NCI-H2171 treated with DMSO at 0.1 percent for 48 hours (cell line): ENCODE measurements at regions not wholly inside any gene's neighbourhood (a gene's known extent, or its start where the extent isn't known, plus 50 kb on each side); places are given as distances from the start of the nearest gene placed in this dataset.
A peak's percentile ranks its signal among the peaks of the same experiment; 100 is the strongest.

Experiments
- DNase-seq: peaks from one replicate; lab custom pipeline; 2025; lab: John Stamatoyannopoulos, UW

DNA sequence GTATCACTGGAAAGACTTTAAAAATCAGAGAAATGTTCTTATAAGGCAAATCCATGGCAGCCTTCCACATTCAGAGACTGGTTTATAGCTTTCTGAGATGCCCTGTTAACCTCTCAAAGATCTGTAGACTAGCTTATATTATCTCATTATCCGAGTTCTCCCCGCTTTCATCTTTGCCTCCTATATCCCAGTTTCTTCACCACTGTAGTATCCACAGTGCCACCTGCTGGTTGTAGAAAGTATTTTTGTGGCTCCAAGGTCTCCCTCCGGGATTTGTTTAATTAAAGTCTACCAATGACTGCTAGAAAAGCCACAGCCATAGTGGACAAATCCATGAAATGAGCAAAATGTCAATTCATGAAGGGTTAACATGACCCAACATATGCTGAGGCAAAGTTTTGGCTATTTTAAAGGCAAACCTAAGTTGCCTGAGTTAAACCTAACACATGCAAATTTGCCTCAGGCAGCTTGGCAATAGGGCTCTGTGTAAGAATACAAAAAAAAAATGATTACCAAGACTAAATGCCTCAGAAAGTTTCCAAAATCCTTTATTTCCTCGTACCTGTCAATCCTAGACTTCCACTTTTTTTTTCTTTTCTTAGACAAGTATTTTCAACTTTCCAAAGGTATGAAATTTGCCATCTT lies 218.8 kb upstream of the BMP4 start:
- peak; percentile 65 for DNase-seq

DNA sequence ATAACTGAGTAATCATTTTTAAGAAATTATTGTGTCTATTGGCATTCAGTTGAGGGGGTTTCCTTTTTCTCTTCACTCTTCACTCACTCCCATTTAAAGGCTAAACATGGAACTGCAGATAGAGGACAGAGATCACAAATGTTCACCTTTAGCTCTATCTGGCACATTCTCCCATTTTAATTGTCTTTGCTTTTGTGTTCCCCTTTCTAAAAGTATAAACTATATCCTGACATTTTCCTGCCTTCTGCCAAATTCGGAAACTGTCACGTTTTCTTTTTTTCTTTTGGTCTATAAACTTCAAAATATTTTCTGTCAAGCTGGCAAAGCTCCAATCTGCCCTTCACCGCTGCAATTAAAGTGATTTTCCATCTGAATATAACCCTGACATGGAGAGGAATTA lies 219.8 kb upstream of the CDKN3 start:
- DNase-seq: no peak

DNA sequence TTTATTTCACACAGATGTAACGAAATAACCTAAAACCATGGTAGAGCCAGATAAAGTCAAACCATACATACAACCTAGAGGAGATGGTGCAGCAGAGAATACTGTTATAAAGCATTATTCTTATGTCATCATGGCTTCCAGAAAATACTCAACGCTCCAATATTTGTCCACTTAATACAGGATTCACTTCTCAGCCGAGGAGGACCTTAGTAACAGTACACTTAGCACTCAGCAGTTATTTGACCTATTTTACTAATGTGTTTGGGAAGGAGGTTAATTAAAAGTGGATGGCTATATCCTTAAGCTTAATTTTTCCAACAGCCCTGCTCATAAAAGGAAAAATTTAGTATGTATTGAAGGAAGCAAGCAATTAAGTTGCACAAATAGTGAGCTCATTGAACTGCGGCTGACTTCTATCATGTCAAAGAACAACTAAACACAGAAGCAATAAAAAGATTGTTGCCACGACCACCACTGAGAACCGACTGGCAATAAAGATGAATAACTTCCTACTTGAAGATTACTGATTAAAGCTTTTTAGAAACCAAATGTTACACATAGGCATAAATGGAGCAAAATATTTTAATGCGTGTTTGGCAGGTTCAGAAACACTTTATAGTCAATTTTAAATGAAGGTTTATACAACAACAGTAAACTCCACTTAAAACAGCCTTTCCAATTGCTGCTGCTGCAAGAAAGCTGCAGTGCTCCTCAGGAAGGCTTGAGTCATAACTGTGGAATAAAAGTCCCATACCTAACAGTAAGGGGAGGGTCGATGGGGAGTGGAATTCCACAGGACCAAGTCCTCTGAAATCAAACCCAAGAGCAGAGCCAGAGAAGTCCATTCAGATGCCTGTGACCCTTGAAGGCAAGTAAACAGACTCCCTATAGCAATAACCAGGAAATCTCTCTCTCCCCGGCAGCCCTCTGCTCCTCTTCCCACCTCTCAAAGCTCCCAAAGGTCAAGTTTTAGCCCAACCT lies 218.9 kb upstream of the CDKN3 start:
- no peak for DNase-seq

DNA sequence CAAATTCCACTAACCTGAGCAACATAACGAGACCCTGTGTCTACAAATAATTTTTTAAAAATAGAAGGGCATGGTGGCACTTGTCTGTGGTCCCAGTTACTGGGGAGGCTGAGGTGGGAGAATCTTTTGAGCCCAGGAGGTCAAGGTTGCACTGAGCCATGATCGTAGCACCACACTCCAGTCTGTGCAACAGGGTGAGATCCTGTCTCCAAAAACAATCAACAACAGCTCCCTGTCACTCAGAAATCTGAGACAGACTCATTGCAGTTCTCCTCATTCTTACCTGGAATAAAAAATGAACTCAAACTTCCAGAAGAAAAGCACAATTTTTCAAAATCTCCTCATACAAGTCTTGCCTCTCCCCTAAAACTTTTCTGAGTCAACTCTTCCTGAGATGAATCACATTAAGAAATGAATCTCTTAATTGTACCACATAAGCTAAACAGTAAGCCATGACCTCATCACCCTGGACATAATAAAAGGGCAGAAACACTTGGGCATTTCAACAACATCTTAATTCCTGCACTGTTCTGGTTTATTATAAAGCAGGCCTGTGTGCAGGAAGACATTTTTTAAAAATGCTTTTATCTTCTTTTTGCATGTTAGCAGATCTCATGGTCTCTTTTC lies 214.3 kb upstream of the CDKN3 start:
- DNase-seq: no peak

DNA sequence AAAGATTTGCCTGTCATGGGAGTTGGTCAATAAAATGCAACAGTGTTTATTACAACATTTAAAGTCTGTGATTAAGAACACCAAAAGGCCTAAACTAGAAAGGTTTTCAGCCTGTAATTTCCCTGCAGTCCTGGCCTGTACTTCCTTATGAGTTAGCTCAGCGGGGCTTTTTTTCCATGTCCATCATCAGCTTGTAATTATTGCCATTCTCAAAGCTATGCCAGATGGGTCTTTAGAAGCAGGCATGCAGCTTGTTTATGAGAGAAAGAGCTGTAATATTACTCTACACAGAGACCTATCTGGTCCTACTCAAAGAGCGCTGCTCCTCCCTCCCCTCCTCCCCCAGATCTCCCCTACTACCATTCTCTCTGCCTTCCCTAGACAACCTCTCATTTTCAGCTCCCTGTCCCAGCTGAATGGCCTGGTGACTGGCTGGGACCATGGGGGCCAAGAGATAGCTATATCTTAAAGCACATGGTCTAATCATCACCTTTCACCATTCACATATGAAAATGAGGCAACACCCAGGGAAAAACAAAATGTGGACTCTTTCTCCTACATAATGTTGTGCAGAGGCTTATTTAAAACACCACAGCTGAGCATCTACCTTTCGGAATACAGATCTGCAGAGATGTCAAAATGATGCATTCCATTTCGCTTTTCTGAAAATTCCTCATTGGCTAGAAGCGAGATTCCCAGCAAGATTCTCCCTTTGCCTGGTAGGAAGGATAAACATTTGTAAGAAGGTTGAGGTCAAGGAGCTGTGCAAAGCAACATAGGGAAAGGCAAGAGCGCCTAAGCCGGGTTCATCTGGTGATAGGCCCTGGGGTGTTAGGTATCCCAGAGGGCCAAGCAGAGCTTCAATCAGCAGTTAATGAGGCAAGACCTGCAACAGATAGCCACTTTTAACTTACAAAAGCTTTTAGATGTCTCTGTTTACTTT lies 209.7 kb upstream of the CDKN3 start:
- DNase-seq: no peak

DNA sequence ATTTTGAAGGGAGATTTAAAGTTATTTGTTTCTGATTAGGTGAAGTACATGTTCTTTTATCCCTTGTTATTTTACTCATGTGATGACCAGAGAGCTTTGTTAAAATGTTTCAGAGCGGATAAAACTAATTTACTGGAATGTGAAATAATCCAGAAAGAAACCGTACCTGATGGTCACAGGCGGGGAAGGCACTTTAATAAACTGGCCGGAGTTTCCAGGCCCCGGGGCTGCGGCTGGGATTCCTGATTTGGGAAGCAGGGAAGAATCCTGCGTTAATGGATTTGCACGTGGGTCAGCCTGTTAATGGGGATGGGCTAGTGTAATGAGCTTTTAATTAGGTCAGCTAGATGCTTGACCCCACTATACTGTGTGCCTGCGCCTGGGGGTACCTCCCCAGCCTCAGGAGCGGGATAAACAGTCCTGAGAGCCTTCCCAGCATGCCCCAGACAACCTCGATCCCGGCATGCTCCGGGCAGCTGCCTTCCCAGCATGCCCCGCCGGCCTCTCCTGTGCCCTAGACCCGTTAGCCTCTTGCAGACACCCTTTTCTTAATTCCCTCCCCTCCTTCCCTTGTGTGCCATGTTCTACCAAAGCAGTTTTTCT lies 208.6 kb upstream of the CDKN3 start:
- no peak for DNase-seq

DNA sequence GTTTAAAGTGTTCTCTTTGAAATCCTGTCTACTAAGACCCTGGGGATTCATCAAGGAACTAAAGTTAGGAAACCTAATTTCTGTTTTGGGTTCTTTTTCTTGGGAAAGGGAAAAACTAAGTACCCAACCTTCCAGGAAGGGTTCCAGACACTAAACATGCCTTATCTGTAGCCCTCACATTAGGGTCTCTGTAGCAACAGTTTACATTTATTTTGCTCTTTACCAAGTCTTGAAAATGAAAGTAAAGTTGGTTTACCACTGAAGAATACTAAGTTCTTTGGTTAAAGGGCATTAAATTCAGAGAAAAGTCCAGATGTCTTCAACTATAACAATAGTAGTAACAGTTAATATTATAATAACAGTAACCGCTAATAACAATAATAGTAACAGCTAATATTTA lies 207.5 kb upstream of the CDKN3 start:
- DNase-seq: no peak

DNA sequence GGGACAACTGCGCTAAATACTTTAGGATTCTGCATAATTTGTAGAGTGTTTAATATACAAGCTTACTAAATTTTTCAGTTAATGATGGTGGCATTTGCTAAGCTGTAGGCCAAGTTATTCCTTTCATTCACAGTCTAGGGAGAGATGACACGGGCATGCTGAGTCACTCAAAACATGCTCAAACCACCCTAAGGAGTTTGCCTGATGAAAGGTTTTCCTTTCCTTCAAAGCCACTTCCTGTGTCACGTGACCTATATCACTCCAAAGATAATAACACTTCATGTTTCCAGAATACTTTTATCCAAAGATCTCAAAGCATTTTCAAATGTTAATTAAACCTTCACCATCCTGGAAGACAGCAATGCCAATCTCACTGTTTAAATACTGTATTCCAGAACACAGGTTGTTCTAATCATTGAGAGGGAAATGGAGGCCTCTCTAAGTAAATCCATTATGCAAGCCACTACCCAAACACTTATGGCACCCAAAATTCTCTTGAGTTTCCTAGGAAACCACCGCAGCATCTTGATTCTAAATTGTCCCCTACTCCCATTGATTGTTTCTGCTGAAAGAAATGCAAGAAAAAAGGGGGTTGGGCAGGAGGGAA lies 207.0 kb upstream of the CDKN3 start:
- no peak for DNase-seq

DNA sequence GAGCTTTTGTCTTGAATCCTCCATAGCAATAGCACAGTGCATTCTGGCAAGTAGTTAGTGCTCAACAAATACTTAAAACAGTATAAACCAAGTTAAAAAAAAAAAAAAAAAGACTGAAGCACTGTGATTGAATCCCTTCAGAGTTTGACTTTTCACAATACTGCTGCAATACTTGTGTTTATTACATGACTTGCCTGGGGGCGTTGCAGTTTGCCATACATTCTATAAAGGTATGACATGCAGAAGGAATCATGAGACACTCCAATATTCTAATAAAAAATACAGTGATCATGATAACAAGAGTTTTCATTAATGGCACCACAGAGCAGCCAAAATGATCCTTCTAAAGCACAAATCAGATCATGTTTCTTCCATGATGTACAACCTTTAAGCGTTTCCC lies 205.0 kb upstream of the CDKN3 start:
- DNase-seq: no peak

DNA sequence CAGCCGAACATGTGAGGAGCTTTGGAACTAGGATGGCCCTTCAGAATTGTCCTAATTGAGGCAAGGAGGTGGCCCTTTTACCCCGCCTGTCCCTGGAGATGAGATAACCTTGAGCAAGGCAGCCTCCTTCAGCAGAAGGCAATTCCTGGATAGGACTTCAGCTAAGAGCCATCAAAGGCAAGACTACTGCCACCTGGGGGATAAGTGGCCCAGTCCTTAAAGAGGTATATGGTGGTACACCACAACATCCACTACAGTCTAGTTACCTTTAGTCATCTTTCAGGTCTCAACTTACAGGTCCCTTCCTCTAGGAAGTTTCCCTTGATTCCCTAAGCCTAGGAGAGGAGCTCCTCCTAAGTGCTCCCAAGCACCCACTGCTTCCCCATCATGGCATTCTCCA lies 204.2 kb upstream of the CDKN3 start:
- DNase-seq: no peak

DNA sequence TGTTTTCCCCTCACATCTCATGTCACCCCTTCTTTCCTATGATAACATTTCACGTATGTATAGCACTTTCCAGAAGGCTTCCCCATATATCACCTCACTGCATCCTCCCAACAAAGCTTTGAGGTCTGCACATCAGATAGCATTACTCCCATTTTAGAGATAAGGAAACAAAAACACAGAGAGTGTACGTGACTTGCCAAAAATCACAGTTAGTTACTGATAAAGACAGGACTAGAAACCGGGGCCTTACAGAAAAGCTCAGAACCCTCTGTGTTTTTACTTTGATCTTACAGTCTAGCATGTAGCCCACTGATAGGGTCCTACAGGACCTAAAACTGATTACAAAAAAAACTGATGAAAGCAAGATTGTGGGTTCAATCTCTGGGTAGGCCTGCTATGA lies 202.9 kb upstream of the CDKN3 start:
- no peak for DNase-seq

DNA sequence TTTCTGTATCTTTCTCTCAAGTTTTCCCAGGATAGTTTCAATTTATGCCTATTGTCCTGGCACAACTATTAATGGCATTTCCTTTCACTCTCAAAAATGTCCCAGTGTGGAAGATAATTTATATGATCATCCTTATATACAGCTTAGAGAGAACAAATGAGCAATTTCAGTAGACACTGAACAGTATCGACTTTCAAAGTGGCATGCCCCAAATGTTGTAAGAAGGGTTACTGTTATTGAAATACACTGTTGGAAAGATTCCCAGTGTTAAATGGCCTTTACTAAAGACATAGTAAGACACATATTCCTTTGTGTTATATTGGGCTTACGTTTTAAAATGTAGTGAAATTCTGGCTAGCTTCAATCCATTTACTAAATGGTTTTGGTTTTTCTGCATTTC lies 202.3 kb upstream of the CDKN3 start:
- DNase-seq: no peak

DNA sequence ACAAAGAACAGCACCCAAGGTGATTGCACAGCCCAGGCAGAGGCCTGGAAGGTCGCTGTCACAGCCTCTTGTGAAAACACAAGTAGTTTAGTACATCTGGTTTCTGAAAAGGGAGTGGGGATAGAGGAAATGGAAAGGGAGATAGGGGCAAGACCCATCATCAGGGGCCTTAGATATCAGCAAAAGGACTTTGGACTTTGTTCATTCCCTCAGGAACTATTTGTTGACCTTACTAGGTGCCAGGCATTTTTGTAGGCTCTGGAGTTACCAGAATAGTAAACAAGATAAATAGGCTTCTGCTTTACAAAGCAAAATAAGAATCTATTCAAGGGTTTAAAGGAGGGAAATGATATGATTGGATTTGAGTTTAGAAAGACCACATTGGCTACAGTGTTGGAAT lies 199.4 kb upstream of the CDKN3 start:
- no peak for DNase-seq

DNA sequence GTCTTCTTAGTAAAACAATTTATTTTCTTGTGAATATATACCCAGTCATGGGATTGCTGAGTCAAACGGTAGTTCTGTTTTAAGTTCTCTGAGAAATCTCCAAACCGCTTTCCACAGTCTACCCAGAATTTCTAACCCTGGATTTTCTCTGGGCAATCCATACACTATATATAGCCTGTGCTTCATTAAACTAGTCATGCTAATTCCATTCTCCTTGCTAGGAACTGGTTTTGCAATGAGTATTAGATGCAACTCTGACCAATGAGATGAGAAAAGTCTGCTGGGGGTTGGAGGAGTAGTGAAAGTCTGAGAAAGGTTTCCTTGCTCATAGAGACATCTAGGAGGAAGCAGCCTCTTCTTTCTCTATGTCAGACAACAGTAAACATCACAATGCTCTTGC lies 196.1 kb upstream of the CDKN3 start:
- no peak for DNase-seq

DNA sequence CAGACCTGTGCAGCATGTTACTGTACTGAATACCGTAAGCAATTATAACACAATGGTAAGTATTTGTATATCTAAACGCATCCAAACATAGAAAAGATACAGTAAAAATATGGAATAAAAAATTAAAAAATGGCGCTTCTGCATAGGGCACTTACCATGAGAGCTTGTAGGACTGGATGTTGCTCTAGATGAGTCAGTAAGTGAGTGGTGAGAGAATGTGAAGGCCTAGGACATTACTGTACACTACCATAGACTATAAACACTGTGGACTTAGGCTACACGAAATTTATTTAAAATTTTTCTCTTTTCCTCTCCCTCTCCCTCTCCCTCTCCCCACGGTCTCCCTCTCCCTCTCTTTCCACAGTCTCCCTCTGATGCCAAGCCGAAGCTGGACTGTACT lies 194.5 kb upstream of the CDKN3 start:
- no peak for DNase-seq

DNA sequence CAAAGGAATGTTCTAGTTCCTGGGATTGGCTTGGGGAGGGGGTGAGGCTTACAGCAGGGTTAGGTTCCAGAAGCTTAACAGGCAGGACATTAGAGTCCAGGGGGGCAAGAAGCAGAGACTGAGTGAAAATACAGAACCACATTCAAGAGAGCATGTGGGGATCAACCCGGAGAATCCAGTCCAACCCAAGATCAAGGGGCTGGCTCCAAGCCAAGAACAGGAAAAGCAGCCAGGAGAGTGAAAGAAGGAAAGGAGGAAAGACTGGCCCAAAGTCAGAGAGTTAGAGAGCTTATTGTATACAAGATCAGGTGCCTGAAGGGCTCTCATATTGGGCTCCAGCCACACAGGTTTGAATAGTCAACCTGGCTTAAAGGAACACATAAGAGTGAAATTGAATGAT lies 190.3 kb upstream of the CDKN3 start:
- no peak for DNase-seq

DNA sequence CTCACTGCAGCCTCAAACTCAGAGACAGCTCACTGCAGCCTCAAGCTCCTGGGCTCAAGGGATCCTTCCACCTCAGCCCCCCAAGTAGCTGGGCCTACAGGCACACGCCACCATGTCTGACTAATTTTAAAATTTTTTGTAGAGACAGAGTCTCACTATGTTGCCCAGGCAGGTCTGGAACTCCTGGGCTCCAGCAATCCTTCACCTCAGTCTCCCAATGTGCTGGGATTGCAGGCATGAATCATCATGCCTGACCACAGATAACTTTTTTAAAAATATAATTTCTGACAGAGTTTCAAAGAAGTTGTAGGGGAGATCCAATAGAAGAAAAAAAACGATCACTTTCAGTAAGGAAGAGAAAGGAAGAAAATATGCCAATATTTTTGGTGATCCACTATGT lies 189.7 kb upstream of the CDKN3 start:
- DNase-seq: no peak

DNA sequence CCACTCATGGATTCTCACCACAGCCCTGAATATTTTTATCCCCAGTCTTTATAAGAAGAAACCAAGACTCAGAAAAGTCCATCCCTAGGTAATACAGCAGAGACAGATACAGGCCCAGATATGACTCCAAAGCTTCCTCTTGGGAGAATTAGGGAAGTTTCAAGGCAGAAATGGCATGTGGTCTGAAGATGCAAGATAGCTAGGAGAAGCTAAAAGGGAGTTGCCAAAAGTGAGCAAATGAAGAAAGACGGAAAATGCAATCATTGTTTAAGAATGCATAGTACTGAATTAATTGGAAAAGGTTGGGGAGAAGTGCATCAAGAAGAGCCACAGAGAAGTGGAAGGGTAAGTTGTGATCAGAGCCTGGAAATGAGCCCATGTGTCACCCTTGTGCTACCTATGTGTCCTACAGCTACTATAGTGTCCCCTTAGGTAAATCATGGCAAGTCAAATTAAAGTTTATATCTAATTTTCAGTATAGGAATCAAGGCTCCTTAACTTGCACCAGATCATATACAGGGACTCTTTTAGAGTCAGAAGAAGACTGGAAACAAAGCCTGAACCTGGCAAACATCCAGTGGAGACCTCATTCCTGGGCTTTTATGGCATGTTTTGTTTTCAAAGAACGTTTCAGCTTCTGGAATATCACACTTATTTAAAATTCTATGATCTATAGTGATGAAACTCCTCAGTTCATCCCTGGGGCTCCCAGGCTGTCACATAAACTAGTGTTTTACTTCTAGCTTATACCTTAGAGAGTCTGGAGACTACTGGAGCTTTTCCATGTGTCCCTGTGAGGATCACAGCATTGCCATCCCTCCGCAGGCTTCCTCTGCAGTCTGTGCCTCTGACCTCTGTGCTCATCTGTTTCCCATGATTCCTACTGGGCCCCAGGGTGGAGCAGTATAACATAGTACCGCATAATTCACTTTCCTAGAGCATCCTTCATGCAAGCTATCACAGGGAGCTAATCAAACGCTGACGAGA lies 189.0 kb upstream of the CDKN3 start:
- DNase-seq: no peak

DNA sequence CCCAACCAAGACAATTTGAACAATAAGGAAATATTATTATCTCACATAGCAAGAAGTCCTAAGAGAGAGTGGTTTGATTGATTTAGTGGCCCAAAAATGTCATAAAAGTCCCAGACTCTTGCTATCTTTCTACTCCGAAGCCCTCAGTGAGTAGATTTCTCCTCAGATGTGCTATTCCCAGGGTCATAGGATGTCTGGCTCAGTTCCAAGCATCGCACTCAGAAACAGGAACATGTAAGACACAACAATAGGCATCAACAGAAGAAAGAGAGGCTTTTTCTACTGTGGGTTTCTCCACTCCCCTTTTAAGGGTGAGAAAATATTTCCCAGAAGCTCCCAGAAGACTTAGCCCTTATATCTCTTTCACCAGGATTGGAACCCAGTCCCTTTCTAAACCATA lies 188.1 kb upstream of the CDKN3 start:
- no peak for DNase-seq
